ENCODE measurements at regions not wholly inside any gene's neighbourhood (a gene's known extent, or its start where the extent isn't known, plus 50 kb on each side); places are given as distances from the start of the nearest gene placed in this dataset.

DNA sequence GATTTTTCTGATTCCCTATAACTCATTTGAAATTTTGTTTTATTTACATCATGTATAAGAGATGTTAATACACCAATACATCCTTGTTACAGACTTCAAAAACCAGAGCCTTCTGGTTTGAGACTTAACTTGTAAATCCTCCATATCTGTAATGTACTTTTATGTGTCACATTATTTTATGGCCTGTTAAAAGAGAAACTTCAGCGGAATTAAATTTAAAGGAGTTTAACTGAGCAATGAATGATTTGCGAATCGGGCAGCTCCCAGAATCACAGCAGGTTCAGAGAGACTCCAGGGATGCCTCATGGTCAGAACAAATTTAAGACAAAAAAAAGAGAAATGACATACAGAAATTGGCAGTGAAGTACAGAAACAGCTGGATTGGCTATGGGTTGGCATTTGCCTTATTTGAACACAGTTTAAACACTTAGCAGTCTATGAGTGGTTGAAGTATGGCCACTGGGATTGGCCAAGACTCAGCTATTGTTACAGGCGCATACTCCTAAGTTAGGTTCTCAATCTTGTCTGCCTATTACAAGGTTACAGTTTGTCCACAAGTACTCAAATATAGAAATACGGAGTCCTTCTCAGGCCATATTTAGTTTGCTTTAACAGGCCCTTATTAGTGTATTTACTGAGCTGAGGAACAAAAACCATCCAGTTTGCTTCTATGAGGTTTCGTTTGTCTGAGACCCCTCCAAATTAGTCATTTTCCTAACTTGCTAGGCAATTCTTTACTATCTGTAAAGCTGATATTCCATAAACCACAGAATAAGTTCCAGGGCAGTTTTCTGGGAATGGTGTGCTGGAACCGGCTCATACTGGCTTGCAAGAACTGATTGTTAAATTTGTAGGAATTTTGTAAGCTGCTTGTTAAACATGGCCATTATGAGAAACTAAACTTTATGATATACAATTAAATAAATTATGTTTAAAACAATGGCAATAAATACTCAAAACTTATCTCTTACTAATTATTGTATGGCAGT is 56.2 kb upstream of the WDR26 start:
- WGBS, 2 donors (ENCODE audit: low coverage in 1 of 2), result 69 to 71% methylated on average over 7 of the region's 7 CpGs
- Histone ChIP-seq H3K4me1 (peaks cover 0 to 37% (median 8%) of the 10 kb centered on the region in 4 donors), H3K27me3 (no peaks in the 10 kb centered on the region), H3K36me3 (no peaks in the 10 kb centered on the region), H3K27ac (peak overlapping the region in 3 of 4 donors; percentile 10 to 35 (median 22)), H3K4me3 (no peak overlapping the region), H3K9me3 (no peaks in the 10 kb centered on the region)
- intact Hi-C loops (cut with DNase I; ENCODE audit: low total_unique reads), result no loop called here
- TF ChIP-seq EP300 (IDR thresholded peaks at IDR 0.05; ENCODE audit: low read depth), result no peak
- no peak for TF ChIP-seq POLR2AphosphoS5 (IDR thresholded peaks at IDR 0.05)
- no peak for TF ChIP-seq CTCF (IDR thresholded peaks at IDR 0.05)
- TF ChIP-seq POLR2A (IDR thresholded peaks at IDR 0.05), result no peak
- DNase-seq, result no peak
- in situ Hi-C loops (cut with MboI; ENCODE audit: low pct_ligation_motif_present in 1 of 4, low pct_unique_long_range_greater_than_20kb in 1 of 4, low sequenced_read_pairs in 3 of 4), result no loop called here

GRCh38 chr1:224492015-224492414 is 57.4 kb upstream of the WDR26 start:
- in situ Hi-C loops (cut with MboI; ENCODE audit: low pct_ligation_motif_present in 1 of 4, low pct_unique_long_range_greater_than_20kb in 1 of 4, low sequenced_read_pairs in 3 of 4) (no loop called here), intact Hi-C loops (cut with DNase I; ENCODE audit: low total_unique reads) (no loop called here)
- H3K27me3 ChIP-seq, result no peaks in the 10 kb centered on the region
- no peaks in the 10 kb centered on the region for H3K9me3 ChIP-seq
- H3K36me3 ChIP-seq, result no peaks in the 10 kb centered on the region
- peak overlapping the region in 1 of 4 donors; percentile 66 for H3K27ac ChIP-seq
- no peak for DNase-seq
- no peak overlapping the region for H3K4me3 ChIP-seq
- no peak for TF ChIP-seq EP300 (IDR thresholded peaks at IDR 0.05; ENCODE audit: low read depth)
- no peak for TF ChIP-seq CTCF (IDR thresholded peaks at IDR 0.05)
- no peak for TF ChIP-seq POLR2AphosphoS5 (IDR thresholded peaks at IDR 0.05)
- no peak for TF ChIP-seq POLR2A (IDR thresholded peaks at IDR 0.05)
- peaks cover 0 to 37% (median 8%) of the 10 kb centered on the region in 4 donors for H3K4me1 ChIP-seq
- 39 to 75% methylated on average over 1 of the region's 1 CpG for WGBS, 2 donors (ENCODE audit: low coverage in 1 of 2)

DNA sequence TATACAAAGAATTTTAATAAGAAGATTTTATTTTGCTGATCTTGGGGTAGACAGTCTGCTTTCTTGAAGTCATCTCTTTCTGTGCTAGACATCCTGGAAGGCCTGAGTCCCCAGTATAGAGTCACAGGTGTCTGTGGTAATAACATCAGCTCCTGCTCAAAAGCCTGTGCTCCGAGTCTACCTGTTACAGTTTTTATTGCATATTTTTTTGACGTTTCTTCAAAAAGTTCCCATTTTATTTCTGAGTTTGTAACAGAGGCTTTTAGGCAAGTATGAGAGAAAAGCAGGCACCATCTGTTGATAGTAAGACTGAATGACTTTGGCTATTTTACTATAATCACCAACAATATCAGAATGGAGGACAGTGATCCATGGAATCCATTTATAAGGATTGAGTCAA is 58.0 kb upstream of the WDR26 start:
- no peaks in the 10 kb centered on the region for H3K9me3 ChIP-seq
- no peaks in the 10 kb centered on the region for H3K27me3 ChIP-seq
- no peak overlapping the region for H3K4me3 ChIP-seq
- in situ Hi-C loops (cut with MboI; ENCODE audit: low pct_ligation_motif_present in 1 of 4, low pct_unique_long_range_greater_than_20kb in 1 of 4, low sequenced_read_pairs in 3 of 4) (no loop called here), intact Hi-C loops (cut with DNase I; ENCODE audit: low total_unique reads) (no loop called here)
- H3K4me1 ChIP-seq, result peaks cover 0 to 38% (median 9%) of the 10 kb centered on the region in 4 donors
- H3K36me3 ChIP-seq, result no peaks in the 10 kb centered on the region
- no peak for DNase-seq
- no peak for TF ChIP-seq CTCF (IDR thresholded peaks at IDR 0.05)
- TF ChIP-seq POLR2A (IDR thresholded peaks at IDR 0.05), result no peak
- TF ChIP-seq EP300 (IDR thresholded peaks at IDR 0.05; ENCODE audit: low read depth), result no peak
- TF ChIP-seq POLR2AphosphoS5 (IDR thresholded peaks at IDR 0.05), result no peak
- 48 to 56% methylated on average over 2 of the region's 2 CpGs for WGBS, 2 donors (ENCODE audit: low coverage in 1 of 2)
- H3K27ac ChIP-seq, result peak overlapping the region; percentile 46 to 66 (median 55)

DNA sequence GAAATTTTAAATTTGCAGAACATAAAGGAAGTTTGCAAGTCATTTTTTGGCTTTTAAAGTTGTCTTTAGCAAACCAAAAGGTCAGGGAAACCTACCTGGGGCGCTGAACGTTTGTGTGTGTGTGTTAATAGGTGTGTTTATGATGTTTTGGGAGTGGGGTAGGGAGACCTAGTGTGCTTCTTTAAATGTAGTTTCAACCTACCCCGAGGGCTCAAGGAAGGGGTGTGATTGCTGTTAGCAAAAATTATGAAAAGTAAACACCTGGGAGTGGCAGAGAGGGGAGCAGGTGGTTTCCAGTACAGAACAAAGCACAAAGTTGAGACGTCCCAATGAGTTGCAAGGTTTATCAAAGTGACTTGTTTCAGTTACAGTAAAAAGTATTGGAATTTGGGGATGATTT is 58.7 kb upstream of the WDR26 start:
- peaks cover 1 to 45% (median 15%) of the 10 kb centered on the region in 4 donors for H3K4me1 ChIP-seq
- DNase-seq, result no peak
- no peaks in the 10 kb centered on the region for H3K9me3 ChIP-seq
- H3K4me3 ChIP-seq, result no peak overlapping the region
- no peaks in the 10 kb centered on the region for H3K36me3 ChIP-seq
- no peaks in the 10 kb centered on the region for H3K27me3 ChIP-seq
- in situ Hi-C loops (cut with MboI; ENCODE audit: low pct_ligation_motif_present in 1 of 4, low pct_unique_long_range_greater_than_20kb in 1 of 4, low sequenced_read_pairs in 3 of 4) (no loop called here), intact Hi-C loops (cut with DNase I; ENCODE audit: low total_unique reads) (no loop called here)
- WGBS, 2 donors (ENCODE audit: low coverage in 1 of 2), result 39 to 43% methylated on average over 4 of the region's 4 CpGs
- TF ChIP-seq POLR2AphosphoS5 (IDR thresholded peaks at IDR 0.05), result no peak
- no peak for TF ChIP-seq POLR2A (IDR thresholded peaks at IDR 0.05)
- no peak for TF ChIP-seq EP300 (IDR thresholded peaks at IDR 0.05; ENCODE audit: low read depth)
- no peak for TF ChIP-seq CTCF (IDR thresholded peaks at IDR 0.05)
- peak overlapping the region; percentile 46 to 66 (median 55) for H3K27ac ChIP-seq

Data from transverse colon (tissue), 4 donors.